ENCODE measurements at regions not wholly inside any gene's neighbourhood (a gene's known extent, or its start where the extent isn't known, plus 50 kb on each side); places are given as distances from the start of the nearest gene placed in this dataset.
"Not testable (repeated sequence)": the region's sequence is repeated elsewhere in the genome, so short reads cannot be mapped to it uniquely, and the experiment has no call there.

DNA sequence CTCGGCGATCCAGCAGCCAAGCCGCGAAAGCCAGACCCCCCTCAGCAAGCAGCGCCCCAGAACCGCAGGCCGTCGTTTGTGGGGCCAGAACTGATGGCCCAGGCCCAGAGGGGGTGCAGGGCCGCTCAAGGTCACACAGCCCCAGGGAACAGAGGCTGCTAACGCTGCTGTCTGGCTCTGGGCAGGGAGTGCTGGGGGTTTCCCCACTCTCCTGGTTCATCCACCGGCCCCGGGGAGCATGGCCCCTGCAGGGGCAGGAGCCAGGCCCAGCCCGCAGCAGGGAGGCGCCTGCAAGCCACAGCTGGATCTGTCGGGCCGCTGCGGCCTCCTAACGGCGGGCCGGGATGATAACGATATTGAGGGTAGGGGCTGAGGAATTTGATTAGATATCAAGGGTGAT, 64.8 kb upstream of the IGFBPL1 start:
- H3K27ac ChIP-seq (ENCODE audit: low read depth in 2 of 2, low read length in 2 of 2): no peak overlapping the region
- no peak overlapping the region for H3K4me3 ChIP-seq (ENCODE audit: low read length in 3 of 3)
- no peak for FAIRE-seq
- no peaks in the 10 kb centered on the region for H3K27me3 ChIP-seq (ENCODE audit: control insufficient read depth, insufficient read depth, low read length)
- no peak overlapping the region for H3K9ac ChIP-seq (ENCODE audit: low read length in 3 of 3)
- intact Hi-C loops (cut with DNase I): no loop called here
- no peak for DNase-seq
- no peaks in the 10 kb centered on the region for H3K36me3 ChIP-seq (ENCODE audit: control insufficient read depth in 2 of 3, insufficient read depth in 3 of 3, low read length in 3 of 3)
- TF ChIP-seq, protein P1, sequence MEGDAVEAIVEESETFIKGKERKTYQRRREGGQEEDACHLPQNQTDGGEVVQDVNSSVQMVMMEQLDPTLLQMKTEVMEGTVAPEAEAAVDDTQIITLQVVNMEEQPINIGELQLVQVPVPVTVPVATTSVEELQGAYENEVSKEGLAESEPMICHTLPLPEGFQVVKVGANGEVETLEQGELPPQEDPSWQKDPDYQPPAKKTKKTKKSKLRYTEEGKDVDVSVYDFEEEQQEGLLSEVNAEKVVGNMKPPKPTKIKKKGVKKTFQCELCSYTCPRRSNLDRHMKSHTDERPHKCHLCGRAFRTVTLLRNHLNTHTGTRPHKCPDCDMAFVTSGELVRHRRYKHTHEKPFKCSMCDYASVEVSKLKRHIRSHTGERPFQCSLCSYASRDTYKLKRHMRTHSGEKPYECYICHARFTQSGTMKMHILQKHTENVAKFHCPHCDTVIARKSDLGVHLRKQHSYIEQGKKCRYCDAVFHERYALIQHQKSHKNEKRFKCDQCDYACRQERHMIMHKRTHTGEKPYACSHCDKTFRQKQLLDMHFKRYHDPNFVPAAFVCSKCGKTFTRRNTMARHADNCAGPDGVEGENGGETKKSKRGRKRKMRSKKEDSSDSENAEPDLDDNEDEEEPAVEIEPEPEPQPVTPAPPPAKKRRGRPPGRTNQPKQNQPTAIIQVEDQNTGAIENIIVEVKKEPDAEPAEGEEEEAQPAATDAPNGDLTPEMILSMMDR (IDR thresholded peaks at IDR 0.05; ENCODE audit: borderline replicate concordance, extremely low read depth, insufficient read depth): no peak
- no peaks in the 10 kb centered on the region for H3K9me3 ChIP-seq (ENCODE audit: control insufficient read depth in 2 of 3, insufficient read depth in 1 of 3, low read length in 3 of 3)
- H3K4me1 ChIP-seq (ENCODE audit: control insufficient read depth in 2 of 3, insufficient read depth in 2 of 3, low read depth in 1 of 3, low read length in 3 of 3): no peaks in the 10 kb centered on the region

DNA sequence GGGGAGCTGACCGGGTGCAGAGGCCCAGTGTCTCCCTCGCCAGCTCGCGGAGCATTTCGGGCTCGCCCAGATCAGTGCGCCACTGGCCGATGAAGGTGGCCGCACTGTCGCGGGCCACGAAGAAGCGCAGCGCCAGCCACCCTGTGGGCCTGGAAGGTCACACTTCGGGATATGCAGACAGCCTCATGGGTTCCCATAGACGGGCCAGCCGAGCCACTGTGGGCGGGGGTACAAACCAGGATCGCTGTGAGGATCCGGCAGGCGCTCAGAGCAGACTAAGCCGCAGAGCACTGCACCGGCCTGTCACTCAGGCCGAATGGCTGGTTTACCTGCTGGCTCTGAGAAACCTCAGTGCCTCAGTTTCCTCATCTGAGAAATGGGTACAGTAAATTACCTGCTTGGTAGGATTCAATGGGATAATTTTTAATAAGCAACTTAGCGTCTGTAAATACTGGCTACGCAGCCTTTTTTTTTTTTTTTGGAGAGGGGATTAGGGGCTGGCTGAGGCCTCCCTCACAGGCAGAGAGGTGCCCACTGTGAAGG, 64.0 kb upstream of the IGFBPL1 start:
- Histone ChIP-seq H3K27me3 (ENCODE audit: control insufficient read depth, insufficient read depth, low read length) (no peaks in the 10 kb centered on the region), H3K4me1 (ENCODE audit: control insufficient read depth in 2 of 3, insufficient read depth in 2 of 3, low read depth in 1 of 3, low read length in 3 of 3) (no peaks in the 10 kb centered on the region), H3K4me3 (ENCODE audit: low read length in 3 of 3) (no peak overlapping the region), H3K9me3 (ENCODE audit: control insufficient read depth in 2 of 3, insufficient read depth in 1 of 3, low read length in 3 of 3) (no peaks in the 10 kb centered on the region), H3K36me3 (ENCODE audit: control insufficient read depth in 2 of 3, insufficient read depth in 3 of 3, low read length in 3 of 3) (no peaks in the 10 kb centered on the region), H3K9ac (ENCODE audit: low read length in 3 of 3) (no peak overlapping the region), H3K27ac (ENCODE audit: low read depth in 2 of 2, low read length in 2 of 2) (no peak overlapping the region)
- FAIRE-seq (no peak), DNase-seq (no peak)
- TF ChIP-seq, protein P1 (IDR thresholded peaks at IDR 0.05; ENCODE audit: borderline replicate concordance, extremely low read depth, insufficient read depth): no peak
- intact Hi-C loops (cut with DNase I): no loop called here

DNA sequence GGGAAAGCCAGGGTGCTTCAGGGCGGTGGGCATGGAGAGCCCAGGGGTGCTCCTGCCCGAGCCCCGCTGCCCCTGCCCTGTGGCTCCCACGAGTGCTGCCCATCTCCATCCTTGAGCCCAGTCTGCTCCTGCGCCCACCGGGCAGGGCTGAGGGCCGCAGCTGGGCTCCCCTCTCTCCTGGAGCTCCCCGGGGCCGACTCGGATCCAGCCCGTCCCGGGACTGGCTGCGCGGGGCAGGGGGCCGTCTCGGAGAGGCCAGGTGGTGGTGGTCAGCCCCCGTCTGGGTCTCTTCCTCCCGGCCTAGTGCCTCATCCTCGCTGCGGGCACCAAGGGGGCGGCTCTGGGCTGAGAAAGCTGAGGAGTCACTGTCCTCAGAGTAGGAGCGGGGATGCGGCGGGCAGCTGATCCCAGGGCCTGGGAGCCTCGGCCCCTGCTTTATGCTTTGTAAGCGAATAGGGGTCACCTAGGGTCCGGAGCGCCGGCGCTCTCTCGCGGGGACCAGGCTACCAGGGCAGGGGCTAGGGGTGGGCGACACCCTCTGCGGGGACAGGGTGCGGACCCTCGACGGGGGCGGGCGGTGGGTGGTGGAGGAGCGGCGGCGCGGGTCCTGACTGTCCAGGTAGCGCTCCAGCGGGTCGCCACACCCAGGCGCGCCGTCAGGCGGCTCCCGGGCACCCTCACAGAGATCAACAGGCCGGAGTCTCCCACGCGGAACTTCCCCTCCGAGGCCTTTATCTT, 63.3 kb upstream of the IGFBPL1 start:
- H3K27ac ChIP-seq (ENCODE audit: low read depth in 2 of 2, low read length in 2 of 2); DNase-seq; FAIRE-seq; H3K4me3 ChIP-seq (ENCODE audit: low read length in 3 of 3); H3K4me1 ChIP-seq (ENCODE audit: control insufficient read depth in 2 of 3, insufficient read depth in 2 of 3, low read depth in 1 of 3, low read length in 3 of 3); H3K9ac ChIP-seq (ENCODE audit: low read length in 3 of 3); H3K9me3 ChIP-seq (ENCODE audit: control insufficient read depth in 2 of 3, insufficient read depth in 1 of 3, low read length in 3 of 3); H3K27me3 ChIP-seq (ENCODE audit: control insufficient read depth, insufficient read depth, low read length); intact Hi-C loops (cut with DNase I); H3K36me3 ChIP-seq (ENCODE audit: control insufficient read depth in 2 of 3, insufficient read depth in 3 of 3, low read length in 3 of 3): not testable (repeated sequence)

DNA sequence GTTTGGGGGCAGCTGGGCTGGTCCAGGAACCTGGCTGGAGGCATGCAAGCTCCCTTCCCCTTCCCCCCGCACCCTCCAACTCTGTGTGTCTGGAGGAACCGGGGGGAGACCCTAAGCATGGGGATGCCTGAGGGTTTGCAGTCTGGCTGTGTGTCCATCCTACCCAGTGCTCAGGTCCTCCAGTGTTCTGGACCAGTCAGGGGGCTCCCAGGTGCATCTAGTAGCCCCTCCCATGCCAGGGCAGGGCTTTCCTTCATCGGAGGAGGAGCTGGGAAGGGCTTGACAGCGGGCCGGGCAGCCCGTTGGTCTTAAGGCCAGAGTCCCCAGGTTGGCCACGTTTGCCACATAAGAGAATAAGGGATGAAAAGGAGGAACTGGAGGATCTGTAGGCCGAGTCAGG, 62.6 kb upstream of the IGFBPL1 start:
- FAIRE-seq (no peak), DNase-seq (no peak)
- TF ChIP-seq, protein P1 (IDR thresholded peaks at IDR 0.05; ENCODE audit: borderline replicate concordance, extremely low read depth, insufficient read depth): no peak
- Histone ChIP-seq H3K36me3 (ENCODE audit: control insufficient read depth in 2 of 3, insufficient read depth in 3 of 3, low read length in 3 of 3) (no peaks in the 10 kb centered on the region), H3K9ac (ENCODE audit: low read length in 3 of 3) (no peak overlapping the region), H3K4me3 (ENCODE audit: low read length in 3 of 3) (no peak overlapping the region), H3K27me3 (ENCODE audit: control insufficient read depth, insufficient read depth, low read length) (no peaks in the 10 kb centered on the region), H3K9me3 (ENCODE audit: control insufficient read depth in 2 of 3, insufficient read depth in 1 of 3, low read length in 3 of 3) (no peaks in the 10 kb centered on the region), H3K4me1 (ENCODE audit: control insufficient read depth in 2 of 3, insufficient read depth in 2 of 3, low read depth in 1 of 3, low read length in 3 of 3) (no peaks in the 10 kb centered on the region), H3K27ac (ENCODE audit: low read depth in 2 of 2, low read length in 2 of 2) (no peak overlapping the region)
- intact Hi-C loops (cut with DNase I): no loop called here

All from kidney (tissue), 13 donors.